ENCODE measurements at regions not wholly inside any gene's neighbourhood (a gene's known extent, or its start where the extent isn't known, plus 50 kb on each side); places are given as distances from the start of the nearest gene placed in this dataset.

GRCh38 chr16:66260522-66261254 is 105.8 kb upstream of the CDH5 start:
- WGBS, 2 donors = 77 to 80% methylated on average over 14 of the region's 14 CpGs
- no peak for TF ChIP-seq POLR2A (IDR thresholded peaks at IDR 0.05)
- TF ChIP-seq CTCF (IDR thresholded peaks at IDR 0.05) = no peak
- Histone ChIP-seq H3K36me3 (no peaks in the 10 kb centered on the region), H3K4me1 (no peaks in the 10 kb centered on the region), H3K27ac (no peak overlapping the region), H3K4me3 (replicated peaks in 1 of 3) (no peak overlapping the region), H3K27me3 (no peaks in the 10 kb centered on the region), H3K9me3 (no peaks in the 10 kb centered on the region)
- DNase-seq = no peak
- intact Hi-C loops (cut with DNase I) = no loop called here

DNA sequence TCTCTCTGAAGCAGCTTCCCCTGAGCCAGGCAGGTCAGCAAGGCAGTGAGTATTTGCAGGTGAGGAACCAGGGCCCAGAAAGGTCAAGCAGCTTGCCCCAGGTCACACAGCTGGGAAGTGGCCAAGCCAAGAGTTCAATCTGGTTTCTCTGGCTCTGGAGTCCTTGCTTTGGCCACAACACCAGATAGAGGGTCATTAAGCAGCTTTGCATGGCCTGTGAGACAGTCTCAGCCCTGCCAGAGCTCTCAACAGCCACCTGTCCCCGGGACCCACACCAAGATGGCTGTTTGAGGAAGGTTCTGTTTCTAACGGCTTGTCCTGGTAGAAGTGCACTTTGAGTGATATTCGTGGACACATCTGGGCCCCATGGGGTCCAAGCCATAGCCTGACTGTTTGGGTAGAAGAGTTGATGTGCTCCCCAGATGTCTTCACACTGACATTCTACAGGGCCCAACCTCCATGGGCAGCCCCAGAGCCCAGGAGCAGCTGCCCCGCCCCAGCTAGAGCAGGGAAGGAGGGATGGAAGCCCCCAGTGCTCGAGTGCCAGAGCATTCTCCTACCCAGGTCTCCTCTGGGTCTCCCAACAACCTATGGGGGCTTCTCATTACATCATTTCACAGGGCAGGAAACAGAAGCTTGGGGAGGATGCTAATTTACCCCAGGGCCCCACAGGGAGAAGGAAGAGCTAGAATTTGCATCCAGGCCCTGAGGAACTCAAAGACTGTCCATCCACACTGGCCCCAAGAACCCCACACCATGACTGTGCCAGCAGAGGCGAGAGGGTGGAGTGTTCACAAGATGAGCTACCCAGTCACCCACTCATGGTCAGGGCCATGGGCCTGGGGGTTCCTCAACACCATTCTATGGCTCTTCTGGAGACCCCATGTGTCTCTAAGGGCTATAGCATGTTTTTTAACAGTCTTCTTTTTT is 107.3 kb upstream of the CDH5 start:
- no peaks in the 10 kb centered on the region for H3K9me3 ChIP-seq
- WGBS, 2 donors = 85 to 89% methylated on average over 5 to 6 of the region's 6 CpGs
- no peak overlapping the region for H3K27ac ChIP-seq
- no peak for DNase-seq
- H3K36me3 ChIP-seq = no peaks in the 10 kb centered on the region
- H3K4me3 ChIP-seq (replicated peaks in 1 of 3) = no peak overlapping the region
- intact Hi-C loops (cut with DNase I) = no loop called here
- H3K27me3 ChIP-seq = no peaks in the 10 kb centered on the region
- no peaks in the 10 kb centered on the region for H3K4me1 ChIP-seq
- TF ChIP-seq POLR2A (IDR thresholded peaks at IDR 0.05) (no peak), CTCF (IDR thresholded peaks at IDR 0.05) (no peak)

- H3K9me3 ChIP-seq = no peaks in the 10 kb centered on the region
- intact Hi-C loops (cut with DNase I) = no loop called here
- H3K27me3 ChIP-seq = no peaks in the 10 kb centered on the region
- H3K27ac ChIP-seq = no peak overlapping the region
- H3K4me3 ChIP-seq (replicated peaks in 1 of 3) = no peak overlapping the region
- H3K36me3 ChIP-seq = no peaks in the 10 kb centered on the region
- WGBS, 2 donors = 93 to 100% methylated on average over 1 of the region's 1 CpG
- DNase-seq = no peak
- no peak for TF ChIP-seq CTCF (IDR thresholded peaks at IDR 0.05)
- no peak for TF ChIP-seq POLR2A (IDR thresholded peaks at IDR 0.05)
- no peaks in the 10 kb centered on the region for H3K4me1 ChIP-seq
Observed at GRCh38 chr16:66256919-66257318, 109.6 kb upstream of the CDH5 start.

DNA sequence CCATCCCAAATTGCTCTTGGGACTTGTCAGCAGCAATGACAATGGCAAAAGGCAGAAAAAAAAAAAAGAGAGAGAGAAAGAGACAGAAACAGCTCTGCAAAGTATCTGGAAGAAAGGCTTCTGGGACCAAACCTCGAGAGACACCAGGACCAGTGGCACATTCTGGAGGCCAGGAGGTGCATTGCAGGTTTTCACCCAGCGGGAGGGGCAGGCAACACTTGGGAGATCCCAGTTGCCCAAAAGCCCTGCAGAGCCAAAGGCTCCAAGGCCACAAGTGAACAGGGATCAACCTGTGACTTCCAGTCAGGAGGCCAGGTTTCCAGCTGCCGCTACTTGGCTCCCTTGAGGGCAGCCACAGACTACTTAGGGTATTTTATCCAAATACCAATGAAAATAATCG is 110.8 kb upstream of the CDH5 start:
- Histone ChIP-seq H3K9me3 (no peaks in the 10 kb centered on the region), H3K4me1 (no peaks in the 10 kb centered on the region), H3K27ac (no peak overlapping the region), H3K4me3 (replicated peaks in 1 of 3) (no peak overlapping the region), H3K36me3 (no peaks in the 10 kb centered on the region), H3K27me3 (no peaks in the 10 kb centered on the region)
- no peak for DNase-seq
- intact Hi-C loops (cut with DNase I) = no loop called here
- 84 to 85% methylated on average over 4 of the region's 4 CpGs for WGBS, 2 donors
- no peak for TF ChIP-seq POLR2A (IDR thresholded peaks at IDR 0.05)
- no peak for TF ChIP-seq CTCF (IDR thresholded peaks at IDR 0.05)

GRCh38 chr16:66254751-66255150 is 111.7 kb upstream of the CDH5 start:
- H3K27ac ChIP-seq = no peak overlapping the region
- H3K4me1 ChIP-seq = no peaks in the 10 kb centered on the region
- no peaks in the 10 kb centered on the region for H3K27me3 ChIP-seq
- intact Hi-C loops (cut with DNase I) = no loop called here
- H3K36me3 ChIP-seq = no peaks in the 10 kb centered on the region
- WGBS, 2 donors = 75 to 77% methylated on average over 2 of the region's 2 CpGs
- H3K9me3 ChIP-seq = no peaks in the 10 kb centered on the region
- DNase-seq = no peak
- H3K4me3 ChIP-seq (replicated peaks in 1 of 3) = no peak overlapping the region
- no peak for TF ChIP-seq CTCF (IDR thresholded peaks at IDR 0.05)
- no peak for TF ChIP-seq POLR2A (IDR thresholded peaks at IDR 0.05)
